ENCODE measurements at regions not wholly inside any gene's neighbourhood (a gene's known extent, or its start where the extent isn't known, plus 50 kb on each side); places are given as distances from the start of the nearest gene placed in this dataset.
"Not testable (repeated sequence)": the region's sequence is repeated elsewhere in the genome, so short reads cannot be mapped to it uniquely, and the experiment has no call there.

DNA sequence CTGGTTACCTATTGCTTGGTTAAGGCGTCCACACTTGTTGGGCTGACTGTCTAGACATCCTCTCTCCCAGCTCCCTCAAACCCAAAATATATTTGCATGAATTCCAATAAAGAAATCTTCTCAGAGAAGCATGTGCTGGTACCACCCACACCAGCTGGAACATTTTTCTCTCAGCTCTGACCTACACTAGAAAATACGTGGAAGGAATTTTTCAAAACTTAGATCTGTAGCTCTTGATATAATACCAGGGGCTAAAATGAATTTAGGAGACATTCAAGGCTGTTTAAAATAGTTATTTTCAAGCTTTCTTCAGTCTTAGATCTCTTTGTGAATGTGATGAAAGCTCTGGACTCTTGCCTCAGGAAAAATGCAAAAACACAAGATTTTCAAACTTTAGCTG is 590.4 kb downstream of the PDCD6IP start:
- DNase-seq = no peak

DNA sequence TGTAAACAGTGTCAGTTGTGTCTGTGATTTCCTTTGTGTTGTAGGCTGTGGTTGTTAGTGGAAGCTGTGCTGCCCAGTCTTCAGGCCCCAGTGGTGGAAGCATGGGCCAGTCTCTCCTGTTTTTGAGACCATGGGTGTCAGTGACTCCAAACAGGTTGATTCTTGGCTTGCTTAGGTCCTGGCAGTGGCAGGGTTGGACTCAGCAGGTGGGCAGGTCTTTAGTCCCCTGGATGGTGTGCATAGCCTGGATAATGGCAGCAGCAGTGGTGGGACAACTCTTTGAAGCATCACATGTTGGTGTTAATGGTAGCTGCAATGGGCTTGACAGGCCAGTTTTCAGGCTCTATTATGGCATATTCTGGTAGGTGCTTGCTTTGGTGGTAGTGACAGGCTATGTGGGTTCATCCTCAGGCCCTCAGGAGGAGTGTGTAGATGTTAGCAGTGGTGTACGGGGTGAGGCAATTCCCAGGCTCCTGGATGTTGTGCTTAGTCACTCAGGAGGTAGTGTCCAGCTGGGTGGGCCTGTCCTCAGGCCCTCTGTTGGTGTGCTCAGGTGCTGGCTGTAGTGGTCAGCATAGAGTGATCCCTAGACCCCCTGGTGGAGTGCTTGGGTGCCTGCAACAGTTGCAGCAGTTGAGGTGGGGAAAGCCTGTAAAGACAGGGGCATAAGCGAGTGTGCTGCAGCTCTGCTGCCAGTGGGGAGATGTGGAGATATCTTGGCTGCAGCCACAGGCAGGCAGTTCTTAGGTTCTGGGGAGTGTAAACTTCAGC is 596.7 kb downstream of the PDCD6IP start:
- DNase-seq = no peak

DNA sequence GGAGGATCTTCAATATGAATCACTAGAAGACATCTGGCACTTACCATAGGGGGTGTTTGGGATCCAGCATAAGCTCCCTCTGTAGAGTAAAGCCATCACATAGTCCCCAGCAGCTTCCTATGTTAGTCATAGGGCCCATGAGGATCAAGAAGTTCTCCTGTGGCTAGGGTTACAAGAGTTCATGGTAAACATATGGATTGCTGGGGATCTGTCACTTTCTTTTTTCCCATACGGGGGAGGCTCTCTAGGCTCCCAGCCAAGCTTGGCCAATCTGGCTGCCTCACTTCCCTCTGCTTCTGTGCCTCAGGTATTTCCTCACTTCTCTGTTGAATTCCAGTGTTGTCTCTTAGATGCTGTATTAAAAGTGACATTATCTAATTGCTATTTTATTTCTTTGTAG is 597.9 kb downstream of the PDCD6IP start:
- DNase-seq = no peak

DNA sequence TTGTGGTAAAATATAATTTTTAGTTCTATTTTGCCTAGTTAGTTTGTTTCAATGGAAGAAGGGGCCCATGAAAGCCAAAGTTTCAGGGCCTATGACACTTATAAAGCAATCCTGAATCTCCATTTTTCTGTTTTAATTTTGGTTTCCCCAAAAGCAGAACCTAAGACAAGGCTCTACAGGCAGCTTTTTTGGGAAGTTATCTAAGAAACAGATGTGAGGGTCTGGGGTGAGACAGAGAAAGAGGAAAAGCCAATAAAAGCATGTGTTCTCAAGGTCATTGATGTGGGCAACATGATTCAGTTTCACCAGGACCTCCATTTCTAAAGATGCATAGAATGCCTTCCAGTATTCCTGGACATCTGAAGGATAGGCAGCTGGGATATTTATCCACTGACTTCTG is 598.5 kb downstream of the PDCD6IP start:
- no peak for DNase-seq

DNA sequence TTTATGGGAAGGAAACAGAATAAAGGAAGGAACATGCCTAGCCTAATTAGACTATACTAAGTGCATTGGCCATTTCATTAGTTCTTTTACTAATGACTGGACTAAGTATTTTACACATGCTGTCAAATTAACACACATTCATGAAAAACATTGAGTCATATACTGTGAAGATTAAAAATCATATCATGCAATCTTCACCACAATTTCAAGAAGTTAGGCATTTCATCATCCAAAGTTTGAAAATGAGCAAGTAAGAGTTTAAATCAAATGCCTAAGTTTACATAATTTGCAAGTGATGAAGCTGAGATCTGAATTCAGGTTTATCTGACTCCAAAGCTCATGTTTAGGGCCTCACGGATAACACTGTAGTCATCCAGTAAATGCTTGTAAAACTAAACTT is 601.0 kb downstream of the PDCD6IP start:
- DNase-seq = no peak

DNA sequence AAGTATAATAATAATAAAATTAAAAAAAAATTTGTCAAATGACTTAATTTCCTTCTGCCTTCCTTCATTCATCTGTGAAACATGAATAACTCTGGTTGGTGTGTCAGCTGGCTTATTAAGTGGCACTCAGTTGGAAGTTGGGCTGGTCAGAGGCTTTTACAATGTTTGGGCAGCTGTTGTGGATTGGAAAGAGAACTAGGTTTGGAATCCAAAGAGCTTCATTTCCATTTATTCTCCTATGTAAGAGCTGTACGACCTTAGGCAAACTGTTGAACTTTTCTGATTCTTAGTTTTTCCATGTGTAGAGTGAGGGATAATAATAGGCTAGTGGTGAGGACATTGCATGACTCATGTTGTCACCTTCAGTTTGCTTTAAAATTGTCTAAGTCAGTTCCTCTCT is 606.7 kb downstream of the PDCD6IP start:
- DNase-seq = no peak

DNA sequence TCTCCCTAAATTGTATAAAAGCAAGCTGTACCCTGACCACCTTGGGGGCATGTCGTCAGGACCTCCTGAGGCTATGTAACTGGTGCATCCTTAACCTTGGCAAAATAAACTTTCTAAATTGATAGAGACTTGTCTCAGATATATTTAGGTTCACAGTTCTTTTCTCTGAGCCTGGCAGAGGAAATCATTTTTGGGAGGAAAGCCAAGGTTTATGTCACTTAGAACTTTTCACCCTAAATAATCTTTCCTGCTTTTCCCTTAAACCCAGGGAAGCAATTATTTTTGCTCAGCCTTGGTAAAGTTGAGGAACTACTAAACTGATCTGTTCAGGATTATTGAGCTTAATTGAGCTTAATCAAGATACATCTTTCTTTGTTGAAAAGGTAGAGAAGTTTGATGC is 608.9 kb downstream of the PDCD6IP start:
- no peak for DNase-seq

DNA sequence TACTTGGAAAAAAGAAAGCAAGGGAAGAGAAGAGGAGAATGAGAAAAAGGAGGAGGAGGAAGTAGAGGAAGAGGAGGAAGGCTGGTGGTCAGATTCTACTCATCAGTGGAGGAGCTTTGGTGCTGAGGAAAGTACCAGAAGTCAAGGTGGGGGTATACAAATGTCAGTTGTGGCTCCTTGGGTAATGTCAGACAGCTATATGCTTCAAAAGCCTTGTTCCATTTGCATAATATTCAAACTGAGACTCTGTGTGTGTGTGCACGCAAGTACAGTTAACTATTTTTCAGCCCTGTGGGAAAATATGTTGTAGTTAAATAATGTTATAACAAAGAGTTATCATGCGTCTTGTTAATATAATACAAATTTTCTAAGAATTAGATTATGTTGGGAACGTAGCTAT is 609.7 kb downstream of the PDCD6IP start:
- no peak for DNase-seq

DNA sequence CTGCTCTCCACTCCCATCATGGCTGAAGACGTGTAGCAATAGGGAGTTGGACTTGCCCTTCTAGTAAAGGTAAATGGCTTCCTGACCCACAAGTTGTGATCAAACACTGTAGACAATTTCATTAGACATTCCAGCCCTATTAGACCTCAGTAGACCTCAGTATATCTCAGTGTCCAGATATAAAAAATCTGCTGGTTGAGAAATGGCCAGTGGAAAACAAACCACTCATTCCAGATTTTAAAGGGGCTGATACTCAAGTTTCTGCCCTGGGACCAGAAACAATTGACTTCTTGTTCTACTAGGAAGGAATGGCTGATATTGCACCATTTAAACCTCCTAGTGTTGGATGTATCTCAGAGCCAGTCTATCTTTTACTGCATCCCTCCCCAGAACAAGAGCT is 613.2 kb downstream of the PDCD6IP start:
- no peak for DNase-seq

DNA sequence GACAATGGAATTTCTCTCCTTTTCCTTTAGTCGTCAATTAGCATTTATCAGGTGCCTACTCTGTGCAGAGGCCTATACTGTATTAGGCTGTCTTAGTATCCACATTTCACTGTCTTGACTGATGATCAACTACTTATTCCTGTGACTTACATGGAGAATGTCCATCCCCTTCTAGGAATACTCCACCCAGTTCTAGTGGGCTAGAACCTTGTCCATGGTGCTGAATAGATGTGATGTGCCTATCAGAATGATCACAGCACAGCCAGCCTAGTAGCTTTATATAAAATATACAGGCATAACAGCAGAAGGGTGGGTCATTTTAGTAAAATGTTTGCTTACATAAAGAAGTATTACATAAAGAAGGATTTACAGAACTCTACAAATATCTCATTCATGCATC is 621.4 kb downstream of the PDCD6IP start:
- no peak for DNase-seq

DNA sequence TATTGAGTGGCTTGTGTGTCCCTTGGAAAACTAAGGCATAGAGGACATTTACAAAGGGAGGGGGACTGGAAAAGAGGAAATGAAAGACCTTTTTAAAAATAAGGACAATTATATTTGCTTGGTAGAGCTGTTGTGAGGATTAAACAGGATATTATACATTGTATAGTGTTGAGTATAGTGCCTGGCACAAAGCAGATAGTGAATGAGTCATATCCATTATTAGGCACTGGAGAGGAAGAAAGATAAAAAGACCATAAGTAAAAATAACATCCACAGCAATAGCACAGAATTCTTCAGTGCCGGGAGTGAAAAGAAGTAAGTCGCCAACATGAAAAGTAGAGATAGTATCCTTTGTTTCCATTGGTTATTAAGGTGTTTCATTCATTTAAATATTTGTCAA is 623.3 kb downstream of the PDCD6IP start:
- DNase-seq = no peak

DNA sequence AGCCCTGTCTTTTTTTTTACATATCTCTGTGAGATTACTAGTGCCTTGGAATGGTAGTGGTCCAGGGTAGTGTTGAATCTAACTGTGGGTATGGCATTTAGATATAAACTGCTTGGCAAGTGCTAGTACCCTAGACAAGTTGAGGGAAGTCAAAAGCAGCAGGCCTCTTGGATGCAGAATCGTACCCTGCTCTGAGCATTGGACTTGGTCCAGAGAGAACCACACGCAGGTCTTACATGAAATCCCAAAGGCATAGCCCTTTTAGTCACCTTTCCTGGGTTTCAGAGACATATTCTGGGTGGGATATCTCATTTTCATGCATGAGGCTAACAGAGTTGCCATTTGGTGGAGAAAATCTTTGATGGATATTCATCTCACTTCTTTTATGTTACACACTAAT is 641.4 kb downstream of the PDCD6IP start:
- DNase-seq = no peak

DNA sequence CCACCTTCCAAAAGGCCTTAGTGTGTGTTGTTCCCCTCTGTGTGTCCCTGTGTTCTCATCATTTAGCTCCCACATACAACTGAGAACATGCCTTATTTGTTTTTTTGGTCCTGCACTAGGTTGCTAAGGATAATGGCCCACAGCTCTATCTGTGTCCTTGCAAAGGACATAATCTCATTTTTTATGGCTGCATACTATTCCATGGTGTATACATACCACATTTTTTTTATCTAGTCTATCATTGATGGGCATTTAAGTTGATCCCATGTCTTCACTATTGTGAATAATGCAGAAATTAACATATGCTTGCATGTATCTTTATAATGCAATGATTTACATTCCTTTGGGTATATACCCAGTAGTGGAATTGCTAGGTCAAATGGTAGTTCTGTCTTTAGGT is 645.7 kb downstream of the PDCD6IP start:
- DNase-seq = no peak

DNA sequence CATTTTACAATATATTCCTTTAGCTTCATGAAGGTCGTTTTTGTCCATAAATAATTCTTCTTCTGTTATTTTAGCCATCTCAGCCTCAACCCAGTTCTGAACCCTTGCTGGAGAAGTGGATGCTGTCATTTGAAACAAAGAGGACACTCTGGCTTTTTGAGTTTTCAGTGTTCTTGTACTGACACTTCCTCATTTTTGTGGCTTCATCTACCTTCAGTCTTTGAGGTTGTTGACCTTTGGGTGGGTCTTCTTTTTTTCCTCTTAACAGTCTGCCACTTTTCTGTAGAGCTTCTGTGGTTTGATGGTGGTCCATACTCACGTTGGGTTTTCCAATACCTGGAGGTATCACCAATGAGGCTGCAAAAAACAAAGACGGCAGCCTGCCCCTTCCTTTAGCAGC is 650.9 kb downstream of the PDCD6IP start:
- DNase-seq = no peak

DNA sequence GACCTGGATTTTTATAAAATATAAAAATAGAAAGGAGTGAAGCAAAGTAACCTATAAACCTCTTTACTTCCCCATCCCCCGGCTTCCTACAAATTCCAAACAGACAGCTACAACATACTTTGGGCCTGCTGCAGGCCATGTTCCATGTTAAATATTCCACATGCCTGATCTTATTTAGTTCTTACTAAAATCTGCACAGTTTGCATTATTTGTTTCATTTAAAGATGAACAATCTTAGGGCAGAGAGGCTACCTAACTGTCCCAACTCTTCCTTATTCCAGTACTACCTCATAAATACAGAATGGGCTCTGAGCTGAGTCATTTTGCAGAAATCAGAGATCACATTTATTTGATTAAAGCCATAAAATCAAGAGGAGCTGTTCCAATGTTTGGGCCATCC is 665.0 kb downstream of the PDCD6IP start:
- no peak for DNase-seq

DNA sequence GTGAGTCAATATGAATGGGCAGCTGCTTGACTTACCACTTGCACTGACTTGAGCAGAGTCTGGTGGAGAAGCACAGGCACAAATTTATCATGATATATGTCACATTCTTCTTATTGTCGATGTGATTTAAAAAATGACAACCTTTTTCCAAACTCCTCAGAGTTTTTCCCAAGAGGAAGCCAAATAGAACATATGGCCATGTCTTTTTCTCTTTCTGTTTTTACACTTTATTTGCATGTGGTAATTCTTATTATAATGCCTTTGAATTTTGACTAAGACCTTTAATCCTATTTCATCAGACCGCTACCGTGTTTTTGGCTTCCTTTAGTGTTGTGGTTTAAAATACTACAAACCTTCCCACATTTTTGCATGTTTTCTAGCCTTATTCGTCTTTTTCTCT is 666.2 kb downstream of the PDCD6IP start:
- DNase-seq = no peak

DNA sequence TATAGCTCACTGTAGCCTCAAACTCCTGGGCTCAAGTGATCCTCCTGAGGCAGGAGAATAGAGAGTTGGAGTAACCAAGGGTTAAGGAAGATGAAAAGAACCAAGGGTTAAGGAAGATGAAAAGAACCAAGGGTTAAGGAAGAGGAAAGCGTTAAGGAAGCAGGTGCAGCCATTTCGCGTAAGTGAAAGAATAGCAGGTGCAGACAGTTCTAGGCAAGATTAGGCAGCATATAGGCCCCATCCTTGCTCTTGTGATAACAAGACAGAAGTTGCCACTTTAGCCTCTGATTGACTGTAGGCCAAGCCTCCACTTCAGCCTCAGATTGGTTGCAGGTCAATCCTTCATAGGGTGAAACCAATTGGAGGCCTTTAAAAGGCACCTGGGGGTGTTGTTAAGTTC is 677.4 kb downstream of the PDCD6IP start:
- no peak for DNase-seq

DNA sequence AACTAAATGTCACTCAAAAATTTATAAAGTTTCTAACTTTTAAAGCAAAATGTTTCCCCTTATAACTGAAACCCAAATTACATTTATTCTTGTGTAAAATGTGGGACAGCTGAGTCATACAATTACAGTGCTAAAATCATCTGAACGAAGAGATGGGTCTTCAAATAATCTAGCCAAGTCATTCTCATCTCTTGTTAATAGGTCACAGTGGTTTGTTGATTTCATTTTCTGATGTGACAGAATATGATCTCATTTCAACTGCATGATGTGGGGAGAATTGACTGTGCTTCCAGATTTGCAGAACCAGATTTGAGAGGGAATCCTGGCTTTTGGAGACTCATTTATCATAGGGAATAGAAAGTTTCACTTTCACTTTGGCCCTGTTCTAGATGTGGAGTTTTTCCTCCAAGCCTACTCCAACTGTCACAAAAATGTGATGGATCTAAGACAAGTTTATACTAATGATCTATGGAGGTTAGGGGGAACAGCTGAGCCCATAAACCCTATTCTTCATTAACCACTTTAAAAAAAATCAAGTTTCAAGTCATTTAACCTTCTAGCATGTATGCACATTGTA is 685.0 kb downstream of the PDCD6IP start:
- DNase-seq = no peak

DNA sequence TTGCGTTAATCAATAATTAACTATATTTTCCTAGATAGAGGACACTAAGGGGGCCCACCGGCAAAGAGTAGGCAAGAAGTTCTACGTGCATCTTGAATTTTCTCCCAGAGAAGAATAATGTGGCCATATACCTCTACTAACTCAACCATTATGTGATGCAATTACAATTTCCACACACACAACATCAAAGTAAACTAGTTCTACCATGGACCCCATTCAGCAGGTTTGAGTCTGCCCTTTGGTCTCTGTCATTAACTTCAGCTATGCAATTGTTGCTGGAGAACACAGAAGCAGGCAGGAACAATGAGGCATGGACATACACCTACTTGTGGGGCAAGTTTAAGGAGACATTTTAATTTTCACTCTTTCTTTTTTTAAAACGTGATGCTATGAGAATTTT is 705.9 kb downstream of the PDCD6IP start:
- no peak for DNase-seq

DNA sequence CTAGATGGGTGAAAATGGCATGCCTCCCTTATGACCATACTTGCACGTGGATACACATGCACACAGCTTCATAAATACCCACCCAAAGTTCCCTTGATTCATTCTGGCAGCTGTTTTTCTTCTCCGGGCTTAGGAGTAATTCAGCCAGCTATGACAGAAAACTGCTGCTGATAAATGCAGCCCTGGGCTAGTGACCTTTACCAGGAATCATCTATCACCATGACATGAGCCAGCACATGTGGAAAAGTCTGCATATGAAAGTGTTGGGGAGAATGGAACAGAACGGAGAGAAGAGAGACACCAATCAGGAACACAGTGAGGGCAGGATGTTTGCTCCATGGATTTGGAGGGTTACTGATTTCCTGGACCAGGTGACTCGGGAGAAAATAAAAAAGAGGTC is 706.3 kb downstream of the PDCD6IP start:
- no peak for DNase-seq

DNA sequence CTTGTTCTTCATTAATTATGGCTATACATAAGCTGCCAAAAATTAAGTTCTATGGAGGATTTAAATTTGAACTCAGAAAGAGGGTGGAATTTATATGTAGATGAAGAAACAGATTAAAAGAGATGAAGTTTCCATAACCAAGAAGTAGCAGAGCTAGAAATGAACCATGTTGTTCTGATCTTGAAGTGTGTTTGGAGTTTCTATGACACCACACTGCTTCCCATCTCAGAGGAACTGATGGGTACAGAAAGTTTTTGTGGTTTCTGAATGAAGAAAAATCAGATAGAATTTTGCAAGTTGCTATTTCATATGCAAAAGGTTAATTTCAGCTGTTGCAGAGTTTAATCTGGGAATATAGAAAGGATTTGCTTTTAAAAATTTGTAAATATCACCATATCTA is 710.3 kb downstream of the PDCD6IP start:
- no peak for DNase-seq

DNA sequence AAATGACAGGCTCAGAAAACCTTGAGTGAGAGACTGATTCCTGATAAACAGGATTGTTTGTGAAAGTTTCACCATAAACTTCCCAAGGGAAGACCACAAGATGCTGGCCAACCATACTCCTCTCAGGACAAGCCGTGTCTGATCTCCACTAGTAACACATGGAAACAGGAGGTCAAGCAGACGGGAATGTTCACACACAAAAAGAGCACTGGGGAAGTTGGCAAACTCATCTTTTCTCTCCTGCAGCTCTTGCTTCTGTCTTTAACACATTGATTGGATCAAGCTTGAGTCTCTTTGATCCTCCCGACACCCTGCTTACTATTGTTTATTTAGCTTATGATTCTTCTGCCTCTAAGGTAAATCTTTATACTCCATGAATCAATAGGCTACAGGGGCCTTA is 713.5 kb downstream of the PDCD6IP start:
- DNase-seq = no peak

DNA sequence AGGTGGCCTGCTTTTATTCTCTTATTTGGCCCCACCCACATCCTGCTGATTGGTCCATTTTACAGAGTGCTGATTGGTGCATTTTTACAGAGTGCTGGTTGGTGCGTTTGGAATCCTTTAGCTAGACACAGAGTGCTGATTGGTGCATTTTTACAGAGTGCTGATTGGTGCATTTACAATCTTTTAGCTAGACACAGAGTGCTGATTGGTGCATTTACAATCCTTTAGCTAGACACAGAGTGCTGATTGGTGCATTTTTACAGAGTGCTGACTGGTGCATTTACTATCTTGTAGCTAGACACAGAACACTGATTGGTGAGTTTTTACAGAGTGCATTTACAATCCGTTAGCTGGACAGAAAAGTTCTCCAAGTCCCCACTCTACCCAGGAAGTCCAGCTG is 720.6 kb downstream of the PDCD6IP start:
- not testable (repeated sequence) for DNase-seq

DNA sequence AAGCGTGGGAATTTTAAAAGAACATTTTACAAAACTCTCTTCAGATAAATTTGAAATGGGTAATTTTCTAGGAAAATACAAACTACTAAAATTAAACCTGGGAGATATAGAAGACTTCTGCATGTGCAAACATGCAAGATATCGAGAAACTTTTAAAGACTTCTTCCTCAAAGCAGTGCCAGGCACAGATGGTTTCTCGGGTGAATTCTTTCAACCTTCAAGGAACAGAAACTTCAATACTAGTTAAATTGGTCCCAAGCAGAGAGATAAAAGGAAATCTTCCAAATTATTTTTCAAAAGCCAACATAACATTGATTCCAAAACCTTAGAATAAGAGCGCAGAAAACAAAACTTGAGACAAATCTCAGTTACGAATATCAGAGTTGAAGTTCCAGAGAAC is 732.7 kb downstream of the PDCD6IP start:
- DNase-seq = no peak

DNA sequence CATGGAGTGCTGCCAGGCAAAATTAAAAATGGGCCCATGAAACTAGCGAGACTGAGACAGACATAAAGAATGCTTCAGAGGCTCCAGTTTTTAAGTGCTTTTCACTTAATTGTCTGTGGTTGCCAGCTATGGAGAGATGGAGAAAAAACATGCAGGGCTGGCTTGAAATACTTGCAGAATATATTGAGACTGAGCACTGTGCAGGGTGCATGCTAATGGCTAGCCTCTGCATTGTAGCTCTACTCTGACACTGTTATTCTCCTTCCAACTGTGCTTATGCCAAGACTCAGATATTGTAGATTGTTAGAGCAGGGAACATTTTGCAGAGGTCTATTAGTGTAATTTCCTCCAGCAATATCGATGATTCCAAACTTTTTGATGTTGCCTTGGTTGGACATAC is 735.0 kb downstream of the PDCD6IP start:
- no peak for DNase-seq
